ENCODE measurements at regions not wholly inside any gene's neighbourhood (a gene's known extent, or its start where the extent isn't known, plus 50 kb on each side); places are given as distances from the start of the nearest gene placed in this dataset.
A peak's percentile ranks its signal among the peaks of the same experiment; 100 is the strongest.

DNA sequence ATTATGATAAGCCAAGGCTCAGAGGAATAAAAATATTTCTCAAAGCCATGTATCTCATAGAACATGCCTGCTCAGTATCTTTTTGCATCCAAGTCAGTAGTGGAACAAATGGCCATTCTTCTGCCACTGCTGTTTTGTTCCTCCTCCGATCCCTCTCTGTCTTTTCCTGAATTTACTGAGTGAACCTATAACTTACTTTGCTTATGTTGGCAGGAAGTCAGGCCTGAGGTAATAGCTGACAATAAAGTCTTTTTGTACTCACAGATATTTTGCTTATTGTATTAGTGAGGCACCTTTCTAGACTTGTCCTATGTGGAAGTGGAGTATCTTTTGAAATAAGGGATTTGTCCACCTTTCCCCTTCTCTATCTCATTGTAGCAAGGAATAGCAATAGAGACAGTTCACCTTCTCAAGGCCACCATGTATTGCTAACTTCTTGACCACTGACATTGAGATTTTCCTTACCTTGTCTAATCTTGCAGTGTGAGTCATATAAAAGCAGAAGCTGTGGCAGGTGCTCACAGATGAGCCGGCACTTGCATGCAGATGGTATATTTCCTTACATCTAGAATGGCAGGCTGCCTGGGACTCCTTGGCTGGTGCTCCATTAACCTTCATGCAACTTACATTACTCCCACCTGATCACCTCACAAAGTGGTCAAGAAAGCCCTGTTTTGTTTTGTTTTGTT lies 68.2 kb downstream of the AGTR2 start:
- Histone ChIP-seq H3K27ac (no peak overlapping the region), H3K36me3 (replicated peaks) (no peaks in the 10 kb centered on the region), H3K4me3 (ENCODE audit: low read depth, low read length) (no peak overlapping the region), H3K27me3 (replicated peaks) (no peaks in the 10 kb centered on the region)
- in situ Hi-C loops (cut with HindIII; ENCODE audit: low pct_ligation_motif_present, low sequenced_read_pairs): no loop called here
- TF ChIP-seq, protein P1, sequence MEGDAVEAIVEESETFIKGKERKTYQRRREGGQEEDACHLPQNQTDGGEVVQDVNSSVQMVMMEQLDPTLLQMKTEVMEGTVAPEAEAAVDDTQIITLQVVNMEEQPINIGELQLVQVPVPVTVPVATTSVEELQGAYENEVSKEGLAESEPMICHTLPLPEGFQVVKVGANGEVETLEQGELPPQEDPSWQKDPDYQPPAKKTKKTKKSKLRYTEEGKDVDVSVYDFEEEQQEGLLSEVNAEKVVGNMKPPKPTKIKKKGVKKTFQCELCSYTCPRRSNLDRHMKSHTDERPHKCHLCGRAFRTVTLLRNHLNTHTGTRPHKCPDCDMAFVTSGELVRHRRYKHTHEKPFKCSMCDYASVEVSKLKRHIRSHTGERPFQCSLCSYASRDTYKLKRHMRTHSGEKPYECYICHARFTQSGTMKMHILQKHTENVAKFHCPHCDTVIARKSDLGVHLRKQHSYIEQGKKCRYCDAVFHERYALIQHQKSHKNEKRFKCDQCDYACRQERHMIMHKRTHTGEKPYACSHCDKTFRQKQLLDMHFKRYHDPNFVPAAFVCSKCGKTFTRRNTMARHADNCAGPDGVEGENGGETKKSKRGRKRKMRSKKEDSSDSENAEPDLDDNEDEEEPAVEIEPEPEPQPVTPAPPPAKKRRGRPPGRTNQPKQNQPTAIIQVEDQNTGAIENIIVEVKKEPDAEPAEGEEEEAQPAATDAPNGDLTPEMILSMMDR (IDR thresholded peaks at IDR 0.05; ENCODE audit: low read depth, low read length, missing control alignments): no peak
- no peak for DNase-seq

DNA sequence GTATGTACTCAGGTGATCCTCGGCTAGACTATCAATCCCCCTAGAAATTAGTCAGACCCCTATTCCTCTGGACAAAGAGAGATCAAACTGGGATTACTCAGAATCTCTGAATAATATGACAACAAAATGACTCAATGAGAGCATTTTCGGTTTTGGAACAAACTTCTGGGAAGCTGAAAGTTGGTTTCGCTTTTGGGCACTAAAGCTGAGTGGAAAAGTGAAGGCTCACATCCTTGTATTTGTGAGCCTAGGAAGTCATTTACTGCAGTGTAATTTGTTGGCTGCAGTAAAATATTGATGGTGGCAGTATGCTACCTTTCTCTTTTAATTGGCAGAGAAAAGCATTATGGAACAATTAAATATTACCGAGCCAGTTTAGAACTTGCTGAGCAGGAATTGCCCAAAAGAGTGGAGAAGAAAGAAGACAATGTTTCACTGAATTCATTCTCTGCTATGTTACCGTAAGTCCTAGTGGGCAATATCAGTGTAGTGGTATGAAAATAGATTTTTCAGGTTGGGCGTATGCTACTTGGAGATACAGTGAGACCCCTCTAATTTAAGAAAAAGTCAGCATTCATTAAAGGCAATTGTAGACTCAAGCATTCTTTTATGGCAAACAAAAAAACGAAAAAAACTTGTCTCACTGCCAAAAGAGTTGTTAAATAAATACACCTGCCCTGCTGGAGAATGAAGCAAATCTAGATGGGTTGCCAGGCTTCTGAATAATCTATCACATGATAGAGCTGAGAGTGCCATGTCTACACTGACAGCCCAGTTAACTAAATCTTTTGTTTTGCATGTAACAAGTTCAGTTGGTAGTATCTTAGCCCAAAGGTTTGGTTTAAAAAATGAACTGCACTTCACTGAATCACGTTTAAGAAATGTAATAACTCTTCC lies 69.6 kb downstream of the AGTR2 start:
- Histone ChIP-seq H3K36me3 (replicated peaks) (no peaks in the 10 kb centered on the region), H3K27me3 (replicated peaks) (no peaks in the 10 kb centered on the region), H3K4me3 (ENCODE audit: low read depth, low read length) (no peak overlapping the region), H3K27ac (peak overlapping the region; percentile 69)
- TF ChIP-seq, protein P1 (IDR thresholded peaks at IDR 0.05; ENCODE audit: low read depth, low read length, missing control alignments): no peak
- no peak for DNase-seq
- in situ Hi-C loops (cut with HindIII; ENCODE audit: low pct_ligation_motif_present, low sequenced_read_pairs): no loop called here

DNA sequence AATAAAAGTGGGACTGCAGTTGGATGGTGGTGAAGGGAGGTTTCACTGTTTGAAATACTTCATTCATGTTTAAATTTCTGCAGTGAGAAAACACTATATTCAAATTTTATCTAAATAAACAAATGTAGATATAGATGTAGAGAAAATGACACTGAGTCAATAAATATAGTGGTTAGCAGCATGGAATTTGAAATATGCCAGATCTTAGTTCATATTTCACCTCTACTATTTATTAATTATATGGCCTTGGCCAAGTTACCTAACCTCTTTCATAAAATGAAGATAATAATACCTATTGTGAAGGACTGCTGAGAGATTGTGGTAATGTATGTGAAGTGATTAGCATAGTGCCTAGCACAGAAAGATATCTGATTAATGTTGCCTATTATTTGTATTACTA lies 70.5 kb downstream of the AGTR2 start:
- H3K4me3 ChIP-seq (ENCODE audit: low read depth, low read length): no peak overlapping the region
- peak overlapping the region; percentile 69 for H3K27ac ChIP-seq
- in situ Hi-C loops (cut with HindIII; ENCODE audit: low pct_ligation_motif_present, low sequenced_read_pairs): no loop called here

DNA sequence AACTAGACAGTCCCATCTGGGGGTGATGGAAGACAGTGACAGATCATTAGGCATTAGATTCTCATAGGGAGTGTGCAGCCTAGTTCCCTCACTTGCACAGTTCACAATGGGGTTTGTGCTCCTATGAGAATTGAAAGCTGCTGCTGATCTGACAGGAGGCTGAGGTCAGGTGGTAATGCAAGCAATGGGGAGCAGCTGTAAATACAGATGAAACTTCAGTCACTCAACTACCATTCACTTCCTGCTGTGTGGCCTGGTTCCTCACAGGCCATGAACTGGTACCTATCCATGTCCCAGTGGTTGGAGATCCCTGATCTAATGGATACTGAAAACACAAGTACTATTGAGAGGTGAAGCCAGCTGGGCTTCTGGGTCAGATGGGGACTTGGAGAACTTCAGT lies 72.5 kb downstream of the AGTR2 start:
- no peaks in the 10 kb centered on the region for H3K36me3 ChIP-seq (replicated peaks)
- TF ChIP-seq, protein P1 (IDR thresholded peaks at IDR 0.05; ENCODE audit: low read depth, low read length, missing control alignments): no peak
- in situ Hi-C loops (cut with HindIII; ENCODE audit: low pct_ligation_motif_present, low sequenced_read_pairs): no loop called here
- no peak overlapping the region for H3K27ac ChIP-seq
- no peaks in the 10 kb centered on the region for H3K27me3 ChIP-seq (replicated peaks)
- H3K4me3 ChIP-seq (ENCODE audit: low read depth, low read length): no peak overlapping the region
- no peak for DNase-seq

More for the DNA sequence above, 70.5 kb downstream of the AGTR2 start:
- DNase-seq: no peak
- no peaks in the 10 kb centered on the region for H3K36me3 ChIP-seq (replicated peaks)
- TF ChIP-seq, protein P1 (IDR thresholded peaks at IDR 0.05; ENCODE audit: low read depth, low read length, missing control alignments): no peak
- H3K27me3 ChIP-seq (replicated peaks): no peaks in the 10 kb centered on the region

DNA sequence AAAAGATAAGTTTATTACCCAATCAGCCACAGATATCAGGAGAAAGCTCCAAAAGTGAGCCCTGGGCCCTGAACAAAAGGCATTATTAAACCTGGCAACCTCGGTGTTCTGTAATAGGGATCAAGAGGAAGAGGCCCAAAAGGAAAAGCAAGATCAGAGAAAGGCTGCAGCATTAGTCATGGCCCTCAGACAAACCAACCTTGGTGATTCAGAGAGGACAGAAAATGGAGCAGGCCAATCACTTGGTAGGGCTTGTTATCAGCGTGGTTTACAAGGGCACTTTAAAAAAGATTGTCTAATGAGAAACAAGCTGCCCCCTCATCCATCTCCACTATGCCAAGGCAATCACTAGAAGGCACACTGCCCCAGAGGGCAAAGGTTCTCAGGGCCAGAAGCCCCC lies 75.7 kb downstream of the AGTR2 start:
- peak; percentile 59 for DNase-seq
- Histone ChIP-seq H3K36me3 (replicated peaks) (no peaks in the 10 kb centered on the region), H3K27ac (no peak overlapping the region), H3K4me3 (ENCODE audit: low read depth, low read length) (no peak overlapping the region), H3K27me3 (replicated peaks) (no peaks in the 10 kb centered on the region)
- in situ Hi-C loops (cut with HindIII; ENCODE audit: low pct_ligation_motif_present, low sequenced_read_pairs): no loop called here
- TF ChIP-seq, protein P1 (IDR thresholded peaks at IDR 0.05; ENCODE audit: low read depth, low read length, missing control alignments): no peak

Measured in brain microvascular endothelial cell (primary cell).